ENCODE measurements at regions not wholly inside any gene's neighbourhood (a gene's known extent, or its start where the extent isn't known, plus 50 kb on each side); places are given as distances from the start of the nearest gene placed in this dataset.
A peak's percentile ranks its signal among the peaks of the same experiment; 100 is the strongest.

GRCh38 chr7:106462914-106463482 is 178.2 kb upstream of the NAMPT start:
- Histone ChIP-seq H4K12ac (ENCODE audit: low read depth, low read length) (no peak overlapping the region), H3K79me1 (ENCODE audit: low read length) (peaks cover 5% of the 10 kb centered on the region), H3K18ac (ENCODE audit: low read length) (no peak overlapping the region), H2AFZ (ENCODE audit: insufficient read depth, low read length, poor library complexity) (no peak overlapping the region), H3K9ac (ENCODE audit: low read length) (peak overlapping the region; percentile 14), H3K27me3 (ENCODE audit: insufficient read depth, low read length) (no peaks in the 10 kb centered on the region), H2BK120ac (ENCODE audit: insufficient read depth, low read length, poor library complexity) (no peak overlapping the region), H3K4me1 (ENCODE audit: control insufficient read depth in 1 of 2, insufficient read depth in 2 of 2, low read length in 2 of 2) (peaks cover 3 to 19% of the 10 kb centered on the region in 2 experiments), H3K14ac (ENCODE audit: low read length) (no peak overlapping the region), H4K91ac (ENCODE audit: low read depth, low read length) (no peak overlapping the region), H3K79me2 (ENCODE audit: control insufficient read depth, insufficient read depth, low read length, poor library complexity) (no peaks in the 10 kb centered on the region), H3K23ac (ENCODE audit: low read length) (no peak overlapping the region), H2BK12ac (ENCODE audit: low read length) (peak overlapping the region; percentile 11), H3K36me3 (ENCODE audit: control insufficient read depth in 1 of 2, insufficient read depth in 2 of 2, low read length in 2 of 2) (no peaks in the 10 kb centered on the region), H3K4me2 (ENCODE audit: low read length) (no peak overlapping the region), H3K4me3 (ENCODE audit: low read depth, low read length) (no peak overlapping the region), H2BK5ac (ENCODE audit: low read depth, low read length, poor library complexity) (no peak overlapping the region), H3K4ac (ENCODE audit: low read depth, low read length) (no peak overlapping the region), H4K8ac (ENCODE audit: low read depth, low read length) (no peak overlapping the region), H2AK5ac (ENCODE audit: low read length) (no peak overlapping the region), H3K9me3 (ENCODE audit: insufficient read depth, low read depth, low read length) (no peaks in the 10 kb centered on the region), H3K27ac (ENCODE audit: low read depth, low read length) (no peak overlapping the region)
- no CpG with 5 or more reads among the region's 3 CpGs for WGBS (ENCODE audit: extremely low coverage, insufficient coverage, insufficient read length)
- no peak for DNase-seq

- Histone ChIP-seq H3K4me2 (ENCODE audit: low read length) (no peak overlapping the region), H3K14ac (ENCODE audit: low read length) (no peak overlapping the region), H4K12ac (ENCODE audit: low read depth, low read length) (no peak overlapping the region), H3K27me3 (ENCODE audit: insufficient read depth, low read length) (no peaks in the 10 kb centered on the region), H3K4ac (ENCODE audit: low read depth, low read length) (no peak overlapping the region), H2AK5ac (ENCODE audit: low read length) (no peak overlapping the region), H2AFZ (ENCODE audit: insufficient read depth, low read length, poor library complexity) (no peak overlapping the region), H2BK5ac (ENCODE audit: low read depth, low read length, poor library complexity) (no peak overlapping the region), H3K4me3 (ENCODE audit: low read depth, low read length) (no peak overlapping the region), H3K9me3 (ENCODE audit: insufficient read depth, low read depth, low read length) (no peaks in the 10 kb centered on the region), H2BK12ac (ENCODE audit: low read length) (no peak overlapping the region), H3K9ac (ENCODE audit: low read length) (no peak overlapping the region), H2BK120ac (ENCODE audit: insufficient read depth, low read length, poor library complexity) (peak overlapping the region; percentile 28), H3K79me1 (ENCODE audit: low read length) (peaks cover 5% of the 10 kb centered on the region), H3K23ac (ENCODE audit: low read length) (no peak overlapping the region), H3K4me1 (ENCODE audit: control insufficient read depth in 1 of 2, insufficient read depth in 2 of 2, low read length in 2 of 2) (peaks cover 3 to 19% of the 10 kb centered on the region in 2 experiments), H3K18ac (ENCODE audit: low read length) (no peak overlapping the region), H3K27ac (ENCODE audit: low read depth, low read length) (no peak overlapping the region), H4K91ac (ENCODE audit: low read depth, low read length) (no peak overlapping the region), H3K79me2 (ENCODE audit: control insufficient read depth, insufficient read depth, low read length, poor library complexity) (no peaks in the 10 kb centered on the region), H3K36me3 (ENCODE audit: control insufficient read depth in 1 of 2, insufficient read depth in 2 of 2, low read length in 2 of 2) (no peaks in the 10 kb centered on the region), H4K8ac (ENCODE audit: low read depth, low read length) (no peak overlapping the region)
- DNase-seq, result peak; percentile 28 to 62
- no CpG with 5 or more reads among the region's 4 CpGs for WGBS (ENCODE audit: extremely low coverage, insufficient coverage, insufficient read length)
Measured at GRCh38 chr7:106462365-106462859, 177.6 kb upstream of the NAMPT start.

GRCh38 chr7:106460792-106461254 is 176.0 kb upstream of the NAMPT start:
- Histone ChIP-seq H3K27me3 (ENCODE audit: insufficient read depth, low read length) (no peaks in the 10 kb centered on the region), H4K91ac (ENCODE audit: low read depth, low read length) (peak overlapping the region; percentile 20), H3K4ac (ENCODE audit: low read depth, low read length) (no peak overlapping the region), H2BK5ac (ENCODE audit: low read depth, low read length, poor library complexity) (no peak overlapping the region), H3K9ac (ENCODE audit: low read length) (no peak overlapping the region), H3K4me2 (ENCODE audit: low read length) (peak overlapping the region; percentile 41), H3K9me3 (ENCODE audit: insufficient read depth, low read depth, low read length) (no peaks in the 10 kb centered on the region), H2AFZ (ENCODE audit: insufficient read depth, low read length, poor library complexity) (no peak overlapping the region), H3K27ac (ENCODE audit: low read depth, low read length) (peak overlapping the region; percentile 56), H2BK120ac (ENCODE audit: insufficient read depth, low read length, poor library complexity) (no peak overlapping the region), H4K8ac (ENCODE audit: low read depth, low read length) (no peak overlapping the region), H3K79me1 (ENCODE audit: low read length) (peaks cover 5% of the 10 kb centered on the region), H3K4me1 (ENCODE audit: control insufficient read depth in 1 of 2, insufficient read depth in 2 of 2, low read length in 2 of 2) (peaks cover 3 to 19% of the 10 kb centered on the region in 2 experiments), H3K4me3 (ENCODE audit: low read depth, low read length) (no peak overlapping the region), H4K12ac (ENCODE audit: low read depth, low read length) (no peak overlapping the region), H3K18ac (ENCODE audit: low read length) (no peak overlapping the region), H3K23ac (ENCODE audit: low read length) (no peak overlapping the region), H2AK5ac (ENCODE audit: low read length) (no peak overlapping the region), H3K36me3 (ENCODE audit: control insufficient read depth in 1 of 2, insufficient read depth in 2 of 2, low read length in 2 of 2) (no peaks in the 10 kb centered on the region), H3K14ac (ENCODE audit: low read length) (no peak overlapping the region), H3K79me2 (ENCODE audit: control insufficient read depth, insufficient read depth, low read length, poor library complexity) (no peaks in the 10 kb centered on the region), H2BK12ac (ENCODE audit: low read length) (no peak overlapping the region)
- WGBS (ENCODE audit: extremely low coverage, insufficient coverage, insufficient read length), result no CpG with 5 or more reads among the region's 6 CpGs
- peak; percentile 93 to 96 for DNase-seq

GRCh38 chr7:106459397-106460072 is 174.8 kb upstream of the NAMPT start:
- no peak overlapping the region for H4K12ac ChIP-seq (ENCODE audit: low read depth, low read length)
- H3K18ac ChIP-seq (ENCODE audit: low read length), result no peak overlapping the region
- no peak overlapping the region for H3K14ac ChIP-seq (ENCODE audit: low read length)
- peaks cover 5% of the 10 kb centered on the region for H3K79me1 ChIP-seq (ENCODE audit: low read length)
- no peaks in the 10 kb centered on the region for H3K79me2 ChIP-seq (ENCODE audit: control insufficient read depth, insufficient read depth, low read length, poor library complexity)
- no peak overlapping the region for H2BK12ac ChIP-seq (ENCODE audit: low read length)
- peak overlapping the region; percentile 56 for H4K91ac ChIP-seq (ENCODE audit: low read depth, low read length)
- no peak overlapping the region for H3K4me3 ChIP-seq (ENCODE audit: low read depth, low read length)
- no peak overlapping the region for H4K8ac ChIP-seq (ENCODE audit: low read depth, low read length)
- H3K9ac ChIP-seq (ENCODE audit: low read length), result no peak overlapping the region
- H3K9me3 ChIP-seq (ENCODE audit: insufficient read depth, low read depth, low read length), result no peaks in the 10 kb centered on the region
- no peaks in the 10 kb centered on the region for H3K27me3 ChIP-seq (ENCODE audit: insufficient read depth, low read length)
- H3K36me3 ChIP-seq (ENCODE audit: control insufficient read depth in 1 of 2, insufficient read depth in 2 of 2, low read length in 2 of 2), result no peaks in the 10 kb centered on the region
- no peak overlapping the region for H3K23ac ChIP-seq (ENCODE audit: low read length)
- peaks cover 3 to 19% of the 10 kb centered on the region in 2 experiments for H3K4me1 ChIP-seq (ENCODE audit: control insufficient read depth in 1 of 2, insufficient read depth in 2 of 2, low read length in 2 of 2)
- H2BK120ac ChIP-seq (ENCODE audit: insufficient read depth, low read length, poor library complexity), result peak overlapping the region; percentile 1
- H2BK5ac ChIP-seq (ENCODE audit: low read depth, low read length, poor library complexity), result no peak overlapping the region
- H3K4me2 ChIP-seq (ENCODE audit: low read length), result no peak overlapping the region
- no peak overlapping the region for H2AFZ ChIP-seq (ENCODE audit: insufficient read depth, low read length, poor library complexity)
- H2AK5ac ChIP-seq (ENCODE audit: low read length), result no peak overlapping the region
- DNase-seq, result peak; percentile 95 to 99
- no peak overlapping the region for H3K27ac ChIP-seq (ENCODE audit: low read depth, low read length)
- no peak overlapping the region for H3K4ac ChIP-seq (ENCODE audit: low read depth, low read length)
- no CpG with 5 or more reads among the region's 7 CpGs for WGBS (ENCODE audit: extremely low coverage, insufficient coverage, insufficient read length)
